ENCODE measurements at regions not wholly inside any gene's neighbourhood (a gene's known extent, or its start where the extent isn't known, plus 50 kb on each side); places are given as distances from the start of the nearest gene placed in this dataset.

GRCh38 chr3:851098-851790, 241.6 kb upstream of the CNTN6 start:
- intact Hi-C loops (cut with micrococcal nuclease; ENCODE audit: unreplicated experiment) = no loop called here
- Histone ChIP-seq H3K79me2 (ENCODE audit: control insufficient read depth, insufficient read depth, low read length) (no peaks in the 10 kb centered on the region), H3K27me3 (replicated peaks in 1 of 2; ENCODE audit: control insufficient read depth in 2 of 2, insufficient read depth in 2 of 2, low read length in 1 of 2) (no peaks in the 10 kb centered on the region), H3K9me3 (replicated peaks; ENCODE audit: control insufficient read depth, insufficient read depth, low read length) (no peaks in the 10 kb centered on the region), H3K4me2 (ENCODE audit: control insufficient read depth, insufficient read depth) (no peak overlapping the region), H3K27ac (ENCODE audit: control insufficient read depth, insufficient read depth) (no peak overlapping the region), H4K20me1 (ENCODE audit: control insufficient read depth, insufficient read depth) (no peaks in the 10 kb centered on the region), H3K4me3 (no peak overlapping the region), H3K36me3 (ENCODE audit: control insufficient read depth in 2 of 2, insufficient read depth in 2 of 2, low read length in 1 of 2) (no peaks in the 10 kb centered on the region), H3K4me1 (ENCODE audit: control insufficient read depth, insufficient read depth, low read length) (no peaks in the 10 kb centered on the region), H2AFZ (ENCODE audit: control insufficient read depth, low read depth, low read length) (no peak overlapping the region), H3K9ac (ENCODE audit: control insufficient read depth, insufficient read depth, low read length) (no peak overlapping the region)
- POLR2A ChIA-PET = no interaction called here
- FAIRE-seq = no peak
- peak; percentile 94 for ATAC-seq
- 20% methylated on average over 5 of the region's 5 CpGs for WGBS (ENCODE audit: insufficient coverage, insufficient replicate concordance, low lambda C conversion rate, missing lambda C conversion rate)
- TF ChIP-seq NRF1 (conservative IDR thresholded peaks at IDR 0.05; ENCODE audit: low read depth, low read length) (no peak), ETV6 (conservative IDR thresholded peaks at IDR 0.05 in 1 of 2, IDR thresholded peaks at IDR 0.05 in 1 of 2; ENCODE audit: borderline replicate concordance in 1 of 2, low read depth in 1 of 2) (no peak), POU2F2 (IDR thresholded peaks at IDR 0.05; ENCODE audit: borderline replicate concordance, low read depth, low read length) (no peak), ATF7 (IDR thresholded peaks at IDR 0.05; ENCODE audit: low read depth) (no peak), BCL3 (IDR thresholded peaks at IDR 0.05; ENCODE audit: borderline replicate concordance, insufficient read depth, low read depth, low read length, poor library complexity, severe bottlenecking) (no peak), YY1 (IDR thresholded peaks at IDR 0.05; ENCODE audit: low read depth, low read length) (no peak), MEF2A (IDR thresholded peaks at IDR 0.05; ENCODE audit: insufficient read depth, low read depth, low read length) (no peak), GABPA (IDR thresholded peaks at IDR 0.05; ENCODE audit: low read depth) (no peak), TBL1XR1 (IDR thresholded peaks at IDR 0.05; ENCODE audit: low read depth, low read length) (no peak), BCL11A (IDR thresholded peaks at IDR 0.05; ENCODE audit: low read depth, low read length) (no peak), FOXK2 (IDR thresholded peaks at IDR 0.05) (no peak), ZNF207 (IDR thresholded peaks at IDR 0.05; ENCODE audit: borderline replicate concordance) (no peak), RAD21 (IDR thresholded peaks at IDR 0.05; ENCODE audit: insufficient read depth, low read depth, low read length) (peak; percentile 52; the same call in 1 of the 2 replicates), CTCF (IDR thresholded peaks at IDR 0.05 in 2 of 3, conservative IDR thresholded peaks at IDR 0.05 in 1 of 3; ENCODE audit: control insufficient read depth in 2 of 3, extremely low read depth in 1 of 3, insufficient read depth in 1 of 3, low read depth in 3 of 3, low read length in 3 of 3) (peak; percentile 21 to 58 (median 46); a peak in 3 of 6 replicates)
- RAD21 ChIA-PET (ENCODE audit: unreplicated experiment) = interaction anchor here (0.5 to 1.5 kb wide), 3 partner anchors 221 to 383 kb away, joined by 3 to 5 read pairs (median 4); no protein-coding TSS in a partner anchor
- no TSS peak for BruUV-seq (replicated peaks)
- in situ Hi-C loops (cut with MboI) = loop anchor here (10.0 kb wide), 1 partner anchor 436 kb away; no protein-coding TSS in a partner anchor
- SMC1A ChIA-PET (ENCODE audit: uncharacterized antibody, unreplicated experiment) = interaction anchor here (0.6 to 2.9 kb wide), 5 partner anchors 12 to 519 kb away, joined by 3 to 11 read pairs (median 3); no protein-coding TSS in a partner anchor
- no peak for DNase-seq (ENCODE audit: low read depth, low spot score)
- CTCF ChIA-PET = interaction anchor here (0.6 to 3.1 kb wide), 16 partner anchors 9 to 1607 kb away, joined by 3 to 17 read pairs (median 4); no protein-coding TSS in a partner anchor

Data from GM12878 (cell line).